ENCODE measurements at regions not wholly inside any gene's neighbourhood (a gene's known extent, or its start where the extent isn't known, plus 50 kb on each side); places are given as distances from the start of the nearest gene placed in this dataset.

GRCh38 chr4:26004290-26004689 is 90.3 kb downstream of the SMIM20 start:
- Histone ChIP-seq H3K36me3 (ENCODE audit: control insufficient read depth, insufficient read depth, low read length) (no peaks in the 10 kb centered on the region), H3K4me1 (ENCODE audit: control insufficient read depth, insufficient read depth, low read length) (no peaks in the 10 kb centered on the region), H3K9me3 (ENCODE audit: control insufficient read depth, insufficient read depth, low read length) (no peaks in the 10 kb centered on the region), H3K27me3 (ENCODE audit: control insufficient read depth, insufficient read depth, low read length) (no peaks in the 10 kb centered on the region), H3K4me3 (ENCODE audit: low read length) (no peak overlapping the region), H3K27ac (ENCODE audit: low read length) (no peak overlapping the region)
- ATAC-seq (no peak), DNase-seq (no peak)
- H3K4me3 Mint-ChIP-seq = no peak overlapping the region
- no peak for TF ChIP-seq CTCF (IDR thresholded peaks at IDR 0.05)
- peaks cover 0 to 6% of the 10 kb centered on the region in 2 donors for H3K27me3 Mint-ChIP-seq (ENCODE audit: low read depth in 2 of 2)
- WGBS (ENCODE audit: insufficient coverage) = 92% methylated on average over 1 of the region's 1 CpG
- H3K27ac Mint-ChIP-seq = no peak overlapping the region
- peaks cover 0 to 5% of the 10 kb centered on the region in 2 donors for H3K9me3 Mint-ChIP-seq
- no peaks in the 10 kb centered on the region for H3K4me1 Mint-ChIP-seq
- intact Hi-C loops (cut with micrococcal nuclease) = no loop called here
- H3K36me3 Mint-ChIP-seq = no peaks in the 10 kb centered on the region

DNA sequence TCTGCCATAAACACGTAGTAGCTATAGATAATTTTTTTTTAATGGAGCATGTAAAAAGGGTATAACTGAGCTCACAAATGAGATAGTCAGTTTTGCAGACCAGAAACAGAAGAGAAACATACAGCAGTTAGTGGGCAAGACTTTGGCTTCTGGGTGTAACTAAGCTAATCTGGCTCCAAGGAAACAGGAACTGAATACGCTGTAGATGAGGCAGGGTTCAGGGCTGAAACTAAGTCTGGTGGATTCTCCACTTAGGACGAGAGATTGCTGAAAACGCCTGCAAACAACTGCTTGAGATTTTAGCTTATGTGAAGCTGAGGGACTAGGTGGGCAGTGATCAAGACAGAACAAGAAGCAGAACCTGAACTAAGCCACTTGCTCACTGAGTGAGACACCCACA is 91.7 kb downstream of the SMIM20 start:
- Mint-ChIP-seq H3K27ac (no peak overlapping the region), H3K36me3 (no peaks in the 10 kb centered on the region), H3K9me3 (peaks cover 0 to 5% of the 10 kb centered on the region in 2 donors), H3K4me1 (no peaks in the 10 kb centered on the region), H3K4me3 (no peak overlapping the region), H3K27me3 (ENCODE audit: low read depth in 2 of 2) (peaks cover 0 to 11% of the 10 kb centered on the region in 2 donors)
- no peaks in the 10 kb centered on the region for H3K9me3 ChIP-seq (ENCODE audit: control insufficient read depth, insufficient read depth, low read length)
- H3K36me3 ChIP-seq (ENCODE audit: control insufficient read depth, insufficient read depth, low read length) = no peaks in the 10 kb centered on the region
- no peak overlapping the region for H3K27ac ChIP-seq (ENCODE audit: low read length)
- TF ChIP-seq CTCF (IDR thresholded peaks at IDR 0.05) = no peak
- H3K4me1 ChIP-seq (ENCODE audit: control insufficient read depth, insufficient read depth, low read length) = no peaks in the 10 kb centered on the region
- ATAC-seq (no peak), DNase-seq (no peak)
- no peaks in the 10 kb centered on the region for H3K27me3 ChIP-seq (ENCODE audit: control insufficient read depth, insufficient read depth, low read length)
- WGBS (ENCODE audit: insufficient coverage) = 75% methylated on average over 4 of the region's 4 CpGs
- intact Hi-C loops (cut with micrococcal nuclease) = no loop called here
- H3K4me3 ChIP-seq (ENCODE audit: low read length) = no peak overlapping the region

- intact Hi-C loops (cut with micrococcal nuclease) = no loop called here
- Histone ChIP-seq H3K4me1 (ENCODE audit: control insufficient read depth, insufficient read depth, low read length) (no peaks in the 10 kb centered on the region), H3K4me3 (ENCODE audit: low read length) (no peak overlapping the region), H3K27ac (ENCODE audit: low read length) (no peak overlapping the region), H3K36me3 (ENCODE audit: control insufficient read depth, insufficient read depth, low read length) (no peaks in the 10 kb centered on the region), H3K9me3 (ENCODE audit: control insufficient read depth, insufficient read depth, low read length) (no peaks in the 10 kb centered on the region), H3K27me3 (ENCODE audit: control insufficient read depth, insufficient read depth, low read length) (peaks cover 5% of the 10 kb centered on the region)
- no peak for ATAC-seq
- 0% methylated on average over 1 of the region's 1 CpG for WGBS (ENCODE audit: insufficient coverage)
- no peak overlapping the region for H3K4me3 Mint-ChIP-seq
- peaks cover 0 to 5% of the 10 kb centered on the region in 2 donors for H3K9me3 Mint-ChIP-seq
- no peak for DNase-seq
- no peak for TF ChIP-seq CTCF (IDR thresholded peaks at IDR 0.05)
- H3K36me3 Mint-ChIP-seq = no peaks in the 10 kb centered on the region
- peaks cover 14% of the 10 kb centered on the region in 2 donors for H3K27me3 Mint-ChIP-seq (ENCODE audit: low read depth in 2 of 2)
- no peak overlapping the region for H3K27ac Mint-ChIP-seq
- H3K4me1 Mint-ChIP-seq = no peaks in the 10 kb centered on the region
These were observed 94.7 kb downstream of the SMIM20 start for GRCh38 chr4:26008737-26009136.

DNA sequence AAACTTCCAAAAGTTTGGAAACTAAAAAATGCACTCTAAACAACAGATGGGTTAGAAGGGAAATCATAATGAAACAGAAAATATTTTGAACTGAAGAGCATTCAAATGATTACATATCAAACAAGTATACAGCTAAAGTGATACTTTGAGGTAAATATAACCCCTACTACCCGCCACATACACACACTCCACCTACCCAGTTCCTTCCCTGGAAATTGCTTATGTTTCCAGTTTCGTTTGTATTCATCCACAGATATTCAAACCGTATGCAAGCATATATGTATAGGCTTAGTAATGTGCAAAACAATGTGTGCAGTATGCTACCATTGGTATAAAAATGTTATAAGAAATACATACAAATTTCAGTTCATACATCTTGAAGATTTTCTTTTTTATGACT is 95.5 kb downstream of the SMIM20 start:
- intact Hi-C loops (cut with micrococcal nuclease) = no loop called here
- TF ChIP-seq CTCF (IDR thresholded peaks at IDR 0.05) = no peak

More for the DNA sequence above, 95.5 kb downstream of the SMIM20 start:
- Mint-ChIP-seq H3K9me3 (peaks cover 0 to 5% of the 10 kb centered on the region in 2 donors), H3K4me3 (no peak overlapping the region), H3K4me1 (no peaks in the 10 kb centered on the region), H3K27ac (no peak overlapping the region), H3K36me3 (no peaks in the 10 kb centered on the region), H3K27me3 (ENCODE audit: low read depth in 2 of 2) (peaks cover 11 to 19% of the 10 kb centered on the region in 2 donors)
- H3K27me3 ChIP-seq (ENCODE audit: control insufficient read depth, insufficient read depth, low read length) = peaks cover 5% of the 10 kb centered on the region
- H3K4me3 ChIP-seq (ENCODE audit: low read length) = no peak overlapping the region
- ATAC-seq = no peak
- DNase-seq = no peak
- no peak overlapping the region for H3K27ac ChIP-seq (ENCODE audit: low read length)
- no peaks in the 10 kb centered on the region for H3K4me1 ChIP-seq (ENCODE audit: control insufficient read depth, insufficient read depth, low read length)
- 80% methylated on average over 1 of the region's 3 CpGs for WGBS (ENCODE audit: insufficient coverage)
- H3K36me3 ChIP-seq (ENCODE audit: control insufficient read depth, insufficient read depth, low read length) = no peaks in the 10 kb centered on the region
- H3K9me3 ChIP-seq (ENCODE audit: control insufficient read depth, insufficient read depth, low read length) = no peaks in the 10 kb centered on the region

Data from natural killer cell (primary cell).